ENCODE measurements at regions not wholly inside any gene's neighbourhood (a gene's known extent, or its start where the extent isn't known, plus 50 kb on each side); places are given as distances from the start of the nearest gene placed in this dataset.
"Not testable (repeated sequence)": the region's sequence is repeated elsewhere in the genome, so short reads cannot be mapped to it uniquely, and the experiment has no call there.

DNA sequence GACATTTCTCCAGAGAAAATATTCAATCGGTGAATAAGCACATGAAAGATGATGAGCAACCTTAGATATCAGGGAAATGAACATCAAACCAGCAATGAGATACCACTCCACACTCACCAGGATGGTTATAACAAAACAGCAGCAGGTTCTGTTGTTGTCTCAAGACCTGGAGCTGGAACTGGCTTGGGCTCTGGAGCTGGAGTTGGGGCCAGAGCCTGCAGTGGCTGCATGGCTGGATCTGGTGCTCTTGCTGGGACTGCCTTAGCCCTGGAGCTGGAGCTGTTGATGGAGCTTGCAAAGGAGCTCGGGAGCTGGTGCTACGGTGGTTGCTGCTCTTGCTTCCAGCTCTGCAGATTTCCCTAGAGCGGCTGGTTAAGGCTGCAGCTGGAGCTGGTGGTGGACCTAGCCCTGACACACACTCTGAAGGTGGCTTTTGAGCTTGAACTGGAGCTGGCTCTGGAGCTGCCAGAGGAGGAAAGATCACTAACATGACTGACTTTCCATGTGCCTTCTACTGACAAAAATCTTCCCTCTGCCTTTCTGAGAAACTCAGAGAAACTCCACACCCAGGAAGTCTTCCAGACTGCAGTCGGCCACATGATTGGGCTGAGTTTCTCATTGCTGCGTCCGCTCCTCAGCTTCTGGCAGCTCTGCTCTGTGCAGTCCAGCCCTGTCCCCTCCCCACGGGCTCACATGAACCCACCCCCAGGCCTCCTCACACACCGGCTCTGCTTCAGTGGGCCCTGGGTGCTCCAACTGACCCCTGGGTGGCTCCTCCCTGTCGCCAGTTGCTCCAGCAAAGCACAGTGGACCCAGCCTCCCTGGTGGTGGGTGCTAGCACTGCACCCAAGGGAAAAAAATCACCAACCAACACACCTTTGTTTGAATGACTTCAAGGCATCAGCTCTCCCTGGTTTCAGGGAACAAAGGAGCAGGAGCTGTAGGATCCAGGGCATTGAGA lies 139.1 kb upstream of the FMN2 start:
- DNase-seq, result no peak

DNA sequence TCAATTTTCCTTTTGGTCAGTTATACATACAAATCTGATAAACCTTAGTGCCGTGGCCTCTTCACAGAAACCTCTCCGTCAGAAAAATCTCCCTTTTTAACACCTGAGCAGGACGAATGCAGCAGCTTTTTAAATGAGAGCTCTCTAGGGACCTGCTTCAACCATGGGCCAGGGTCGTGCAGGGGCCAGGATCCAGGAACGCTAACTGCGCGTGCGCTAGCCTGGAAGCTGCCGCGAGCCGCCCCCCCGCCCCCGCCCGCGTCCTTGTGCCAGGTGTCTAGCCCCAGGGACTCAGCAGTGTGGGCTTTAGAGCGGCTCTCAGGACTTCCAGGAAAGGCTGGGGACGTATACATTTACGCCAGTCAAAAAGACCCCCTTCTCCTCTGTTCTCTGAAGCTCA lies 136.8 kb upstream of the FMN2 start:
- no peak for DNase-seq

DNA sequence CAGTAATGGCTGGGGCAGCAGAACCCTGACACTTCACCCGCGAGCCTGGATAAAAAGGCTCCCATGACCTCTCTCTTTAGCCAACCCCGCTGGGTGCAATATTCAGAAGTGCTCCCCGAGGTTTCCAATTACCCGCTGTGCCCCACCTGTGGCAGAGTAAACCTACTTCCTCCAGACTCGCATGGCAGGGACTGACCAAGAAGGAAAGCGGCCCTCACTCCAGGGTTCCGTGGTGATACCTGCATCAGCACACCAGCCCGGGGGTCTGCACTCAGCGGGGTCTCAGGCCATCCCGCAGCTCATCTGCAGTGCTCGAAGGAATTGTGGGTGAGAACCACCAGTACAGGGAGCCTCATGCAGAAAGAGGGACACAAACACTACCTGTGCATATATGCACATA lies 136.3 kb upstream of the FMN2 start:
- no peak for DNase-seq

DNA sequence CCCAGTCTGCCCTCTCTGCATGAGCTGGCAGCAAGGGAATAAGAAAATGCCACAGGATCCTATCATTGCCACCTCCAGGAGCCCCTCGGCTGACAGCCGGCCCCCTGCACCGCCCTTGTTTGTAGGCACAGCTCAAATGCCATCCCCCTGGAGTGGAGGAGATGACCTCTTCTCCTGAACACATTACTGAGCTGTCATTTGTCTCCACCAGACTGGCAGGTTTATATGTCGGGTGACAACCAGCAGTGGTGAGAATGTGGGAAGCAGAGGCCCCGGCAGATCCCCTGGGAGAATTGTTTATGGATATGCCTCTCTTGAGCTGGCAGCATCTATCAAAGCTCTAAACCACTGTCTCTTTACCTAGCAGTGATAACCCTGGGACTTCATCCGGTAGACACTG lies 135.4 kb upstream of the FMN2 start:
- no peak for DNase-seq

DNA sequence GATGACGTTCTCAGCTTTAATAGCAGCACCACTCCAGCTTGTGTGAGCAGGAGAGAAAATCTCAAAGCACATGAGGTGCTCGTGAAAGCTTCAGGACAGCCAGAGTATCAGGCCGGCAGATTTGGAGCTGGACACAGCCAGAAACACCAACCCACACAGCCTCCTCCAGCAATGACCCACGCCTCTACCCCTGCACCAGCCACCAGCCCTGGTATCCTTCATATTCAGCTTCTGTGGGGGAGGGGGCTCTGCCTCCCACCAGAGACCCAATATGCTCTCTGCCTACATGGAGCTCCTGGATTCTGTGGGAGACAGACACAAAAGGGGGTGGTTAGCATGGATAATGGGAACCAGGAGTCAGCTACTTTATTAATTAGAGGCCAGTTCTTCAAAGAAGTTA lies 133.6 kb upstream of the FMN2 start:
- DNase-seq, result no peak

DNA sequence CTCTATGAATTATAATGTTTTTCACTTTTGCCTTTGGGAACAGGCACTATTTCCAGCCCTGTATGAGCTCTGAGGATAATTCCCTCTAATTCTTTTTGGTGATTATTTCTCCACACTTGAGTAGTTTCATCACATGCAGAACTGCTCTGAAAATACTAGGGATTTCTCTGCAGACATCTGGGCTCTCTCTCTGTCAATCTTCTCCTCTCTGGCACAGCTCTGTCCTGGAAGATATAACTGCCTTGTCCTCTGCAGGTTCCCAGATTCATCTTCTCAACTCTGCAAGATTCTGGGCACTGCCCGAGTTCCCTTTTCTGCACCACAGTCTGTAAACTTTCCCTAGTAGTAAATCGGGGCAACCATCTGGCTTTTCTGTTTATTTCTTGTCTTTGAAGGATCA lies 131.3 kb upstream of the FMN2 start:
- DNase-seq, result no peak

DNA sequence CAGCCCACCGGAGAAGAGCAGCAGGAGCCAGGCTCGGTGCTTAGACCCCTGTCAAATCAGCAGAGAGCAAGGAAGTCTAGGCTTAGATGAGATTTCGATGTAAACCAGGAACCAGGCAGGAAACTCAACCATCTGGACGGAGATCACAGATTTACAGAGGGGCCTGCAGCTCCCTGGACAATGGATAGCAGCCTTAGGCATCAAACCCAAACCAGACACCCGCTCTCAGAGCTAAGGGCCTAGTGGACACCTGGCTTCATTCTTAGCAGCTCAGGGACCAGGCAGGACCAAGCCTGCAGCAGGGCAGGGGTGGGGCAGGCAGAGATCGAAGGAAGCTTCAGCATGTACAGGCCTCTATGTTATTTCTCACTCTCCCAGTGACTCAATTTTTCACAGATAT lies 127.8 kb upstream of the FMN2 start:
- DNase-seq, result no peak

DNA sequence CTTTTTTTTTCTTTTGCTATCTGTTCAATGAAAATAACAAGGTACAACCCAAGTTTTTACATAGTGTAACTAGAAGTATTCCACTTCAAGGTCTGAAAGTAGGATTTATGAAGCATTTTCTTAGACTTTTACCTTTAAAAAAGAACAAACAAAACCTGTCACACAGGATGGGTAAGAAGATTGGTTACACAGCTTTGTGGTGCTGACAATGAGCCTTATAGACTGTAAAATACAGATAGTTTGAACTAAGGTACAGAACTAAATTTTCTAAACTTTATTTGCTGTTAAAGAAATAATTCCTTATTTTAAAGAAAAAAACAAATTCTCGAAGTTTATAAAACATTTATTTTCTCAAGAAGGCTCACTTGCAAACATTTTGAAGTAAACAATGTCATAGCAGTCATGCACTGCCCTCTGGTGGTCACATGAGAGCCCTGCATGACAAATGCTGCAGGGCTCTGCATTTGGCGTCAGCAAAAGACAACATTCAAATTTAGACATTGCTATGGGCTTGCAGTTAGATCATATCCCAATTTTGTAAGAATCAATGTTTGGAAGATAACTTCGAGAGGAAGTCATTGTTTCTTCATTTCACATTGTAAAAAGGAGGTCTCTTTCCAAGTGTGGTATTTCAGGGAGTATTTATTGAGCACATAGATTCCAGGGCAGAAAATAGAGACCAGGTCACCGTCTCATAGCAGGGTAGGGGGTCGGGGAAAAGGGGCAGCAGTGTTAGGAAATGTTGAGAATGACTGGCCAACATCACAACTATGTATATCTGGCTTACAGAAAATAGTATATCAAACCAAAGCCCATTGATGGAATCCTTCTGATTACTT lies 115.3 kb upstream of the FMN2 start:
- peak; percentile 4 for DNase-seq

DNA sequence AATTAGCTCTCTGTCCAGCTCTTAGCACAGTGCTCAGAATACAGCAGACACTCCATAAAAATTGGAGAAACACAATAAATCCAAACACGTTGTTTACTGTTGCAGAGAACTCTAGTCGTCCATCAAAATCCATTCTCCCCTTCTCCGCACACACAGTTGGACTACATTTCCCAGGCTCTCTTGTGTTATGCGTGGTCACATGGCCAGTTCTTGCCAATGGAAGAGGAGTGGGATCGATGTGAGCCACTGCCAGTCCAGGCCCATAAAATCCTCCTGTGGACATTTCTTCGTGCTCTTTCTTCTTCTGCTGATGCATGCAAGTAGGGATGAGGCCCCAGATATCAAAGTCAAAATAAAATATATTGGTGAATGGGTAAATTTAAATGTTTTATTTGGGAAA lies 114.3 kb upstream of the FMN2 start:
- DNase-seq, result no peak

DNA sequence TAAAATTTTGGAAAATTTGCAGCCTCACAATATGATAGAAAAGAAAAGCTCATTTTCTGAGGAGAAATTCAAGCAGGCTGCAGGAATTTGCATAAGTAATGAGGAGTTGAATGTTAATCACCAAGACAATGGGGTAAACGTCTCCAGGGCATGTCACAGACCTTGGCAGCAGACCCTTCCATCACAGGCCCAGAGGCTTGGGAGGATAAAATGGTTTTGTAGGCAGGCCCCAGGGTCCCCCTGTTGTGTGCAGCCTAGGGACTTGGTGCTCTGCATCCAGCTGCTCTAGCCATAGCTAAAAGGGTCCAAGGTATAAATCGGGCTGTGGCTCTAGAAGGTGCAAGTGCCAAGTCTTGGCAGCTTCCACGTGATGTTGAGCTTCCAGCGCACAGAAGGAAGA lies 112.2 kb upstream of the FMN2 start:
- no peak for DNase-seq

DNA sequence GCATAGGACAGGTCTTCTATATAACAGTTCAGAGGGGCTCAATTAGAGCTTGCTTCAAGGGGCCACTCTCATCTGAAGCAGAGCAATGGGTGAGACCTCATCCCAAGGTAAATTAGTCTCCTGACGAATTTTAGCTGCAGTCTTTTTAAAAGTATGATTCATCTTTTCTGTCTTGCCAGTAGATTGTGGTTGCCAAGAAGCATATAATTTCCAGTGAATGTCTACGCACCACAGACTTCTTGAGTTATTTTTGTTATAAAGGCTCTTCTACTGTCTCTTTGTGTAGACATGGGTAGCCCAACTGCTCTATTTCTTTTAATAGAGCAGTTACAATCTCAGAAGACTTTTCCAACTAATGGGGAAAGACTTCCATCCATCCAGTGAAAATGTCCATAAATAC lies 108.9 kb upstream of the FMN2 start:
- DNase-seq, result no peak

DNA sequence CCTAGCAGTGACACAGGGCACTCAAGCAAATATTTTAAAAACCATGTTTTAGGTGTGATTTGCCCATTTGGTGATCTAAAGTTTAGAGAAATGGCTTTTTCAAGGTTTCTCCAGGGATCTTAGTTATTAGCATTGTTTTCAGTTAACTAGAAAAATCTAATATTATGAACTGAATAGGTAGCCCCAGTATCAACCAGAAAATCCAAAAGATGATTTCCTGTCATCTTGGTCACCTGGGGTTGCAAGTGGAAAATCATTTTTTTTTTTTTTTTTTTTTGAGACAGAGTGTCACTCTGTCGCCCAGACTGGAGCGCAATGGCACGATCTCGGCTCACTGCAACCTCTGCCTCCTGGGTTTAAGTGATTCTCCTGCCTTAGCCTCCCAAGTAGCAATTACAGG lies 106.6 kb upstream of the FMN2 start:
- no peak for DNase-seq

DNA sequence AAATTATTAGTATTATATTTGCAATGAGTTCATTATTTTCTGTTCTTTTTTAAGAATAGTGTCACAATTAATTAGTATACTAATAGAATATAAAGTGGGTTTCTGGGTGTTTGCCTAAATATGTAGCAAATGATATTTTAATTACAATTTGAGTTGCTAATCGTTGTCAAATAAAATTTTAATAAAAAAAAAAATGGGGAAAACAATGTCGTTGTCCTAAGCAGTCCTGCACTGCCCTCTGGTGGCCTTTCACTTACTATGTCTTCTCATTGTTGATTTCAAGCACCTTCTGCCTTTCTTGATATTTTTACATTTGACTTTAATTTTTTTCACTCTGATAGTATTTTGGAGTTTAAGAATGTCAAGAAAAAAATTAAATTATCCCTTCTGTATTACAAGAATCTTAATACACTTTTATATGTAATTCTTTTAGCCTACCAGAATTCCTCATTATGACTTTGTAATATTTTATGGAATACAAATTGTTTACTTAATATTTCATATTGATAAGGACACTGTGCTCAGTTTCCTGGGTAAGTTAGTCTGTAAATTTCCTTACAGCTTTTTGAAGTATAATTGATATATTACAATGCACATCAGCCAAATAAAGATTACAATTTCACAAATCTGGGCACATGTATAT lies 104.5 kb upstream of the FMN2 start:
- DNase-seq, result no peak

DNA sequence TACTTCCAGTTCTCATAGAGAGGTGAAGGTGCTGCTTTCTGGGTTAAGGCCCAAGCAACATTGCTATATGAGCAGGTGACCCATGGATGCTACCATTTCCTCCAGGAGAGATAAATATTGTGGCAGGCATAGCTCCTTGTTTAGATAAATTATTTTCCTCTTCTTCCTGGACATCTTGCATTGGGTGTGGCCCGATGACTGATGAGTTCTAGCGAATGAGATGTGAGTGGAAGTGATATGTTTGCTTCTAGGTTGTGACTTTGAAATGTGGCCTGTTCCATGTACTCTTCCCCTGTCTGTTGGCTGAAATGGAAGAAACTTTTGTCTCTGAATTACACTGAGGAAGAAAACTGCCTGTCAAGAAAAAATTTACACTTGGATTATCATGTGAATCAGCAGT lies 101.7 kb upstream of the FMN2 start:
- DNase-seq, result no peak

DNA sequence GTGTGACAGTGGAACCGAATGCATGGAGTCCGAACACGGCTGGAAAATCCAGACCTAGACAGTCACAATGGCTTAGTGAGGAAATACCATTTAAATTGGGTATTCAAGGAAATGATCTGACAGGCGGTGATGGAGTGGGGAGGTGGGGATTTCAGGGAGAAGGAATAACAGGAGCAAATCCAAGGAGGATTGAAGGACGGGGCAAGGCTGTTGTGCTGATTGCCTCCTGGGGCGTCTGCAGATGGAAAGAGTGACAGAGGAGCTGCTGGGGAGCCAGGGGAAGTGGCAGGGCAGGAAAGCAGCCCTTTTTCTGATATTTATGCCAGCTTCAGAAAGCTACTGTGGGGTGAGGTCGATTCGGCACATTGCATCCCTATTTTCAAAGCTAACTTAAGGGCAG lies 99.1 kb upstream of the FMN2 start:
- DNase-seq, result not testable (repeated sequence)

DNA sequence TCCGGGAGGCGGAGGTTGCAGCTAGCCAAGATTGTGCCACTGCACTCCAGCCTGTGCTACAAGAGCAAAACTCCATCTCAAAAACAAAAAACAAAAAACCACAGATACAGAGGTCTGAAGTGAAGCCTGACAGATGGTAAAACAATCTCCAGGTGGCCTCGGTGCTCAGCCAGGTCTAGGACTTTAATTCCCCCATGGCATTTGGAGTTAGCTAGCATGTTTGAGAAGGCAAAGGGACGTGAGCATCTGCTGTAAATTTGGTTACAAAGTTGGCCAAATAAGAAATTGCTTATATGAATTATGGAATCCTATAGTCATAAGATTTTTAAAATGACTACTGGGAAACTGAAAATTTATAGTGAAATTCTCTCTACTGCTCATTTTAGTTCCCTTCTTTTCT lies 98.3 kb upstream of the FMN2 start:
- DNase-seq, result no peak

DNA sequence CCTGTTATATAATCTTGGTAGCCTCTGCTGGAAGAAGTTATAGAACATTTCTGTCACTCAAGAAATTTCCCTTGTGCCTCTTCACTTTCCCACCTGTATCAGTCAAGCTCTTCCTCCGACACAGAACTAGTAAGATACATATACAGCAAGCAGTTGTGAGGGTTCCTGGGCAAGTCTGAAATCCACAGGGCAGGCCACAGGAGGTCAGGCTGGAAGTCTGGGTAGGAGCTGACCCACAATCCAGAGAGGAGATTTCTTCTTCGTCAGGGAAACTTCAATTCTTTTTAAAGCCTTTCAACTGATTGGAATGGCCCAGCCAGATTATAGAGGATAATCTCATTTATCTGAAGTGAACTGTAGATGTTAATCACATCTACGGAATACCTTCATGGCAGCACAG lies 96.4 kb upstream of the FMN2 start:
- no peak for DNase-seq

DNA sequence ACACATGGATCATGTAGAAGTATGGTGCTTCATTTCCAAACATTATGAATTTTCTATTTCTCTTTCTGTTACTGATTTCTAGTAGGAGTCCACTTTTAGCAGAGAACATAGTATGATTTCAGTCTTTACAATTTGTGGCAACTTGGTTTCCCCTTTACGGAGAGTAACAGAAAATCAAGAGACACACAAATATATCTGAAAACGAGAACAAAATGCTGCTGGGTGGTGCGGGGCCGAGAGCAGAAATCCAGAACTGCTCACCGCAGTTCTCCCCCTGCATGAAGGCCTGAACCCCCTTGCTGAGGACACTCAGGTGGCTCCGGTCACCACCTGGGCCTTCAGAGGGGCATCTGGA lies 94.5 kb upstream of the FMN2 start:
- DNase-seq, result no peak

DNA sequence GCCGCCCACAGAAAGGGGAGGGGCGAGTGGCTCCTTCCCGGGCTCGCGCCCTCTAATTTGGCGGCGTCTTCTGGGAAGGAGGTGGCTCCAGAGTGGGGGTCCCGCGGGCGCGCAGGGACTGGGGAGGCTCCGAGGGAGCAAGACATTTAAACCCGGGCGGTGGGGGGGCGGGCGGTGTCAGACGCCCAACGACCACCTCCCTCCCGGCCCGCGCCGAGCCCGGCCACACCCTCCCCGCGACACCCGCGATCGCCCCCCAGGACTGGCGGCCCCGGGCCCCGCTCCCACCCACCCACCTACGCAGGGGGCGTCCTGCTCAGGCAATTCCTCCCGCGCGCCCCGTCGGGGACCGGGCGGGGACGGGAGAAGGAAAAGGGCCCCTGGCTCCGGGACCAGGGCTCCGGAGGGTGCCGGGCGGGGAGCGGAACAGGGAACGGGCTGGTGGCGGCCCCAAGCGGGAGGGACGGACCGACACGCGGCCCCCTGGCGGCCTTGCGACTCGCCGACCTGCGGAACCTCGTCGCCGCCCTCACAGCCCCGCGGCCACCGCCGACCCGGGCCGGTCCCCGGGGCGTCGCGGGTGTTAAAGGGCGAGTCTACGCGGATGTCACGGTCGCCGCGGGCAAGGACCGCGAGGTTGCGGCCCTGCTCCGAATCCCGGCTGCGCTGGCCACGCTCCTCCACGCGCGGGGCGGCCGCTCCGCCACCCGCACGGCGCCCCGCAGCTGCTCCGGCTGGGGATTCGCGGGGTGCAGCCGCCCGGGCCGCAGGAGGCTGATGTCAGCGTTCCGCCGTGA lies 94.0 kb upstream of the FMN2 start:
- no peak for DNase-seq

DNA sequence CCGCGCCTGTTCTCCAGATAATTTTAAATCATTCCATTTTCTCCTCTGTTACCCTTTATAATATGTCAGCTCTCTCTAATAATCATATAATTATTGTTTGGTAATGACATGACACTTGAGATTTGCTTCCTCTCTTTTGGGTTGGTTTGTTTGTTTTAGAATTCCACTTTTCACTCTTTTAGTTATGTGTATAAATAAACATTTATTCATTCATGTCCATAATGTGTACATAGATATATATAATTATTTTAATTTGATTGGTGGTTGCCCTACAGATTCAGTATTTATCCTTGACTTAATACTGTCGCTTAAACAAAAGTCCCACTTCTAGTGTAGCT lies 93.4 kb upstream of the FMN2 start:
- DNase-seq, result no peak

DNA sequence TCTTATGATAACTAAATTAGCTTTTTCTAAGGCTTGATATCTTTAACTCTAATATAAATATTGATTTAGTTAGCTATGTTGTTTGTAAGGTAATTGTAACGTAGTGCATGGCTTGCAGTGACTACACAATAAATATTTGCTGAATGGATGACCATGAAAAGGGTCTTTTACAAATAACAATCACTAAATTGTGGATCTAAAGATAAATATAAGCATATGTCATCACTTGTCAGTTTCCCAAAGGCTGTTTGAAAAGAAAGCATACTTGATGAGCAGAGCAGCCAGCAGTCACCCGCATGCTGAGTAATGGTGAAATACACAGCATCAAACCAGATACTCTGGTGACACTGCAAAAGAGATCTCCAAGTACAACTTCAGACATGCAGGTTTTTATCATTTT lies 92.5 kb upstream of the FMN2 start:
- no peak for DNase-seq

DNA sequence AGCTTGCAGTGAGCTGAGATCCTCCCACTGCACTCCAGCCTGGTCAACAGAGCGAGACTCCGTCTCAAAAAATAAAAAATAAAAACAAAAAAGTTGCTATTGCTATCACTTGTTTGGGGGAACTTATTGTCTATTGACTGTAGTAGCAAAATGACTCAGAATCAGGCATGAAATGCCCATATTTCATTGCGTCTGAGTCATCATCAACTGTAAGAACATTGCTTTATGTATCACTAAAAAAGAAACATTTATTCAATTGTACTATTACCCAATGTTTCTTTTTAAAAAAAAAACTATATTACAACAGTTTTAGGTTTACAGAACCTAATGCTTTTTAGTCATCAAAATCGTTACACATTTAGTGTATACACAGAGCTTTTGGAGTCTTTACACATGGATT lies 91.0 kb upstream of the FMN2 start:
- no peak for DNase-seq

DNA sequence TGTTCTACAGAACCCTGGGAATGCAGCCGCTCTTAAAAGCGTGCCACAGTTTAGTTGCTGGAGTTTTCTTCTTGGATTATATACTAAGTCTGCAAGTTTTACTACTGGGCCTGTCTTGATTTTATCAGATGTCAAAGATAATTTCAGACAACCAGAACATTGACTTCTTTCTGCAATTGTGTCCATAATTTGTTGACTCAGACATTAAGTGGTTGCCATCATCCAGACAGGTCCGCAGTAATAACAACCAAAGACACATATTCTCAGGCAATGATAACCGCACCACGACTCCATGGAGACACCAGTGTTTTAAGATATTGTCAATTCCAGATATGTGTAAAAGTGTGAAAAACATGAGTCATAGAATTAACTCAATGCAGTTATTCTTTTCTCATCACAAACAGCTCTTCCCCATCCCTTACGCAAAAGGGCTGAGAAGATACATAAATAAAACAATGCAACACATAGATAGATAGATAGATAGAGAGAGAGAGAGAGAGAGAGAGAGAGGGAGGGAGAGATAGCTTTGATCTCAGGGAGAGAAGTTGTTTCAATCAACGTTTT lies 90.4 kb upstream of the FMN2 start:
- no peak for DNase-seq

Data from stimulated activated naive CD4-positive, alpha-beta T cell treated with Interleukin-2 at 50 U/mL for 16 hours (primary cell).